Medulla oblongata (tissue), 1 donor: ENCODE measurements at regions not wholly inside any gene's neighbourhood (a gene's known extent, or its start where the extent isn't known, plus 50 kb on each side); places are given as distances from the start of the nearest gene placed in this dataset.

Experiments
- DNase-seq: peaks from one replicate; pipeline ENCODE4 v3.0.0-alpha.2; 2015; ENCODE audit errors: extremely low spot score

- DNase-seq, result no peak
These were observed 59.6 kb upstream of the FOXN2 start for GRCh38 chr2:48254839-48255238.

GRCh38 chr2:48257456-48257855 is 57.0 kb upstream of the FOXN2 start:
- DNase-seq, result no peak

GRCh38 chr2:48258481-48259149 is 55.9 kb upstream of the FOXN2 start:
- DNase-seq, result no peak

GRCh38 chr2:48259811-48260210 is 54.7 kb upstream of the FOXN2 start:
- DNase-seq, result no peak

- DNase-seq, result no peak
These were observed 49.9 kb upstream of the FOXN2 start for GRCh38 chr2:48264627-48265026.
